ENCODE measurements at regions not wholly inside any gene's neighbourhood (a gene's known extent, or its start where the extent isn't known, plus 50 kb on each side); places are given as distances from the start of the nearest gene placed in this dataset.

GRCh38 chr2:104673225-104673624 is 180.7 kb upstream of the POU3F3 start:
- no peak for TF ChIP-seq OSR1 (CRISPR knock-in tag; IDR thresholded peaks at IDR 0.05)
- TF ChIP-seq PATZ1 (CRISPR knock-in tag; IDR thresholded peaks at IDR 0.05; ENCODE audit: borderline replicate concordance) = no peak
- TF ChIP-seq, protein P1, sequence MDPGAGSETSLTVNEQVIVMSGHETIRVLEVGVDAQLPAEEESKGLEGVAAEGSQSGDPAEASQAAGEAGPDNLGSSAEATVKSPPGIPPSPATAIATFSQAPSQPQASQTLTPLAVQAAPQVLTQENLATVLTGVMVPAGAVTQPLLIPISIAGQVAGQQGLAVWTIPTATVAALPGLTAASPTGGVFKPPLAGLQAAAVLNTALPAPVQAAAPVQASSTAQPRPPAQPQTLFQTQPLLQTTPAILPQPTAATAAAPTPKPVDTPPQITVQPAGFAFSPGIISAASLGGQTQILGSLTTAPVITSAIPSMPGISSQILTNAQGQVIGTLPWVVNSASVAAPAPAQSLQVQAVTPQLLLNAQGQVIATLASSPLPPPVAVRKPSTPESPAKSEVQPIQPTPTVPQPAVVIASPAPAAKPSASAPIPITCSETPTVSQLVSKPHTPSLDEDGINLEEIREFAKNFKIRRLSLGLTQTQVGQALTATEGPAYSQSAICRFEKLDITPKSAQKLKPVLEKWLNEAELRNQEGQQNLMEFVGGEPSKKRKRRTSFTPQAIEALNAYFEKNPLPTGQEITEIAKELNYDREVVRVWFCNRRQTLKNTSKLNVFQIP (CRISPR knock-in tag; IDR thresholded peaks at IDR 0.05; ENCODE audit: borderline replicate concordance, low read depth) = no peak
- TF ChIP-seq, protein P2, sequence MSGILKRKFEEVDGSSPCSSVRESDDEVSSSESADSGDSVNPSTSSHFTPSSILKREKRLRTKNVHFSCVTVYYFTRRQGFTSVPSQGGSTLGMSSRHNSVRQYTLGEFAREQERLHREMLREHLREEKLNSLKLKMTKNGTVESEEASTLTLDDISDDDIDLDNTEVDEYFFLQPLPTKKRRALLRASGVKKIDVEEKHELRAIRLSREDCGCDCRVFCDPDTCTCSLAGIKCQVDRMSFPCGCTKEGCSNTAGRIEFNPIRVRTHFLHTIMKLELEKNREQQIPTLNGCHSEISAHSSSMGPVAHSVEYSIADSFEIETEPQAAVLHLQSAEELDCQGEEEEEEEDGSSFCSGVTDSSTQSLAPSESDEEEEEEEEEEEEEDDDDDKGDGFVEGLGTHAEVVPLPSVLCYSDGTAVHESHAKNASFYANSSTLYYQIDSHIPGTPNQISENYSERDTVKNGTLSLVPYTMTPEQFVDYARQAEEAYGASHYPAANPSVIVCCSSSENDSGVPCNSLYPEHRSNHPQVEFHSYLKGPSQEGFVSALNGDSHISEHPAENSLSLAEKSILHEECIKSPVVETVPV (CRISPR knock-in tag; IDR thresholded peaks at IDR 0.05) = no peak
- TF ChIP-seq RARB (CRISPR knock-in tag; IDR thresholded peaks at IDR 0.05) = no peak
- no peak for TF ChIP-seq ESRRG (CRISPR knock-in tag; IDR thresholded peaks at IDR 0.05)
- no peak for TF ChIP-seq ZC3H10 (CRISPR knock-in tag; IDR thresholded peaks at IDR 0.05)
- no peak for TF ChIP-seq GLIS3 (CRISPR knock-in tag; IDR thresholded peaks at IDR 0.05)
- TF ChIP-seq TSHZ2 (CRISPR knock-in tag; IDR thresholded peaks at IDR 0.05) = no peak
- TF ChIP-seq, protein P3, sequence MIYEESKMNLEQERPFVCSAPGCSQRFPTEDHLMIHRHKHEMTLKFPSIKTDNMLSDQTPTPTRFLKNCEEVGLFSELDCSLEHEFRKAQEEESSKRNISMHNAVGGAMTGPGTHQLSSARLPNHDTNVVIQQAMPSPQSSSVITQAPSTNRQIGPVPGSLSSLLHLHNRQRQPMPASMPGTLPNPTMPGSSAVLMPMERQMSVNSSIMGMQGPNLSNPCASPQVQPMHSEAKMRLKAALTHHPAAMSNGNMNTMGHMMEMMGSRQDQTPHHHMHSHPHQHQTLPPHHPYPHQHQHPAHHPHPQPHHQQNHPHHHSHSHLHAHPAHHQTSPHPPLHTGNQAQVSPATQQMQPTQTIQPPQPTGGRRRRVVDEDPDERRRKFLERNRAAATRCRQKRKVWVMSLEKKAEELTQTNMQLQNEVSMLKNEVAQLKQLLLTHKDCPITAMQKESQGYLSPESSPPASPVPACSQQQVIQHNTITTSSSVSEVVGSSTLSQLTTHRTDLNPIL (CRISPR knock-in tag; IDR thresholded peaks at IDR 0.05; ENCODE audit: low read depth) = no peak
- no peak for TF ChIP-seq CSDC2 (CRISPR knock-in tag; IDR thresholded peaks at IDR 0.05)
- no peak for TF ChIP-seq SNAI2 (CRISPR knock-in tag; IDR thresholded peaks at IDR 0.05)
- no peak for TF ChIP-seq TCF4 (CRISPR knock-in tag; IDR thresholded peaks at IDR 0.05; ENCODE audit: borderline replicate concordance)
- no peak for TF ChIP-seq PPARA (CRISPR knock-in tag; IDR thresholded peaks at IDR 0.05; ENCODE audit: borderline replicate concordance)
- TF ChIP-seq ZNF70 (CRISPR knock-in tag; IDR thresholded peaks at IDR 0.05) = no peak
- TF ChIP-seq BACH2 (CRISPR knock-in tag; IDR thresholded peaks at IDR 0.05; ENCODE audit: borderline replicate concordance) = no peak
- TF ChIP-seq ZFP3 (CRISPR knock-in tag; IDR thresholded peaks at IDR 0.05) = no peak
- no peak for ATAC-seq

GRCh38 chr2:104678181-104678580 is 175.7 kb upstream of the POU3F3 start:
- ATAC-seq = no peak
- TF ChIP-seq ZNF70 (CRISPR knock-in tag; IDR thresholded peaks at IDR 0.05) = no peak
- no peak for TF ChIP-seq OSR1 (CRISPR knock-in tag; IDR thresholded peaks at IDR 0.05)
- no peak for TF ChIP-seq ZNF565 (CRISPR knock-in tag; conservative IDR thresholded peaks at IDR 0.05; ENCODE audit: low read depth)
- no peak for TF ChIP-seq RARB (CRISPR knock-in tag; IDR thresholded peaks at IDR 0.05)
- no peak for TF ChIP-seq SNAI2 (CRISPR knock-in tag; IDR thresholded peaks at IDR 0.05)
- no peak for TF ChIP-seq ZNF8 (CRISPR knock-in tag; IDR thresholded peaks at IDR 0.05)
- no peak for TF ChIP-seq ISL1 (CRISPR knock-in tag; IDR thresholded peaks at IDR 0.05)
- no peak for TF ChIP-seq PATZ1 (CRISPR knock-in tag; IDR thresholded peaks at IDR 0.05; ENCODE audit: borderline replicate concordance)
- TF ChIP-seq, protein P3 (CRISPR knock-in tag; IDR thresholded peaks at IDR 0.05; ENCODE audit: low read depth) = no peak
- TF ChIP-seq ZFP3 (CRISPR knock-in tag; IDR thresholded peaks at IDR 0.05) = no peak
- no peak for TF ChIP-seq BACH2 (CRISPR knock-in tag; IDR thresholded peaks at IDR 0.05; ENCODE audit: borderline replicate concordance)
- TF ChIP-seq, protein P2 (CRISPR knock-in tag; IDR thresholded peaks at IDR 0.05) = no peak
- TF ChIP-seq ESRRG (CRISPR knock-in tag; IDR thresholded peaks at IDR 0.05) = no peak
- no peak for TF ChIP-seq GLIS3 (CRISPR knock-in tag; IDR thresholded peaks at IDR 0.05)
- TF ChIP-seq CSDC2 (CRISPR knock-in tag; IDR thresholded peaks at IDR 0.05) = no peak
- TF ChIP-seq PPARA (CRISPR knock-in tag; IDR thresholded peaks at IDR 0.05; ENCODE audit: borderline replicate concordance) = no peak
- no peak for TF ChIP-seq ARNTL (CRISPR knock-in tag; IDR thresholded peaks at IDR 0.05; ENCODE audit: borderline replicate concordance, low read depth)
- TF ChIP-seq ZFP30 (CRISPR knock-in tag; IDR thresholded peaks at IDR 0.05) = no peak

Measured in SK-N-SH treated with all-trans-retinoic acid at 6 μM for 48 hours (cell line).